ENCODE measurements at regions not wholly inside any gene's neighbourhood (a gene's known extent, or its start where the extent isn't known, plus 50 kb on each side); places are given as distances from the start of the nearest gene placed in this dataset.

- Mint-ChIP-seq H3K36me3 (ENCODE audit: unreplicated experiment) (no peaks in the 10 kb centered on the region), H3K4me3 (ENCODE audit: unreplicated experiment) (no peak overlapping the region), H3K27ac (ENCODE audit: unreplicated experiment) (no peak overlapping the region), H3K4me1 (ENCODE audit: low read depth, unreplicated experiment) (no peaks in the 10 kb centered on the region), H3K9me3 (ENCODE audit: unreplicated experiment) (no peaks in the 10 kb centered on the region), H3K27me3 (ENCODE audit: unreplicated experiment) (peaks cover 4% of the 10 kb centered on the region)
- no peak for TF ChIP-seq CTCF (IDR thresholded peaks at IDR 0.05; ENCODE audit: partially characterized antibody, unreplicated experiment)
- no peak for DNase-seq
Observed at GRCh38 chr6:155980014-155980767, 524.6 kb upstream of the NOX3 start.

GRCh38 chr6:155975506-155975905 lies 519.9 kb upstream of the NOX3 start:
- no peak for DNase-seq
- no peaks in the 10 kb centered on the region for H3K9me3 Mint-ChIP-seq (ENCODE audit: unreplicated experiment)
- TF ChIP-seq CTCF (IDR thresholded peaks at IDR 0.05; ENCODE audit: partially characterized antibody, unreplicated experiment) = no peak
- peaks cover 3% of the 10 kb centered on the region for H3K27me3 Mint-ChIP-seq (ENCODE audit: unreplicated experiment)
- H3K4me3 Mint-ChIP-seq (ENCODE audit: unreplicated experiment) = no peak overlapping the region
- no peaks in the 10 kb centered on the region for H3K4me1 Mint-ChIP-seq (ENCODE audit: low read depth, unreplicated experiment)
- H3K27ac Mint-ChIP-seq (ENCODE audit: unreplicated experiment) = no peak overlapping the region
- no peaks in the 10 kb centered on the region for H3K36me3 Mint-ChIP-seq (ENCODE audit: unreplicated experiment)

GRCh38 chr6:155974811-155975323 lies 519.2 kb upstream of the NOX3 start:
- H3K27me3 Mint-ChIP-seq (ENCODE audit: unreplicated experiment) = peaks cover 3% of the 10 kb centered on the region
- no peak overlapping the region for H3K27ac Mint-ChIP-seq (ENCODE audit: unreplicated experiment)
- H3K4me1 Mint-ChIP-seq (ENCODE audit: low read depth, unreplicated experiment) = no peaks in the 10 kb centered on the region
- H3K9me3 Mint-ChIP-seq (ENCODE audit: unreplicated experiment) = no peaks in the 10 kb centered on the region
- no peaks in the 10 kb centered on the region for H3K36me3 Mint-ChIP-seq (ENCODE audit: unreplicated experiment)
- H3K4me3 Mint-ChIP-seq (ENCODE audit: unreplicated experiment) = no peak overlapping the region
- TF ChIP-seq CTCF (IDR thresholded peaks at IDR 0.05; ENCODE audit: partially characterized antibody, unreplicated experiment) = no peak
- DNase-seq = no peak

- DNase-seq = no peak
- Mint-ChIP-seq H3K27me3 (ENCODE audit: unreplicated experiment) (peaks cover 3% of the 10 kb centered on the region), H3K36me3 (ENCODE audit: unreplicated experiment) (no peaks in the 10 kb centered on the region), H3K4me3 (ENCODE audit: unreplicated experiment) (no peak overlapping the region), H3K27ac (ENCODE audit: unreplicated experiment) (no peak overlapping the region), H3K4me1 (ENCODE audit: low read depth, unreplicated experiment) (no peaks in the 10 kb centered on the region), H3K9me3 (ENCODE audit: unreplicated experiment) (no peaks in the 10 kb centered on the region)
- TF ChIP-seq CTCF (IDR thresholded peaks at IDR 0.05; ENCODE audit: partially characterized antibody, unreplicated experiment) = no peak
Observed at GRCh38 chr6:155974359-155974758, 518.7 kb upstream of the NOX3 start.
